NCI-H524 treated with DMSO at 0.1 percent for 48 hours (cell line): ENCODE measurements at regions not wholly inside any gene's neighbourhood (a gene's known extent, or its start where the extent isn't known, plus 50 kb on each side); places are given as distances from the start of the nearest gene placed in this dataset.
"Not testable (repeated sequence)": the region's sequence is repeated elsewhere in the genome, so short reads cannot be mapped to it uniquely, and the experiment has no call there.

Experiments used
- DNase-seq: peaks from one replicate; lab custom pipeline; 2025; lab: John Stamatoyannopoulos, UW

GRCh38 chr20:4434681-4435080, 185.6 kb upstream of the ADRA1D start:
- DNase-seq = no peak

DNA sequence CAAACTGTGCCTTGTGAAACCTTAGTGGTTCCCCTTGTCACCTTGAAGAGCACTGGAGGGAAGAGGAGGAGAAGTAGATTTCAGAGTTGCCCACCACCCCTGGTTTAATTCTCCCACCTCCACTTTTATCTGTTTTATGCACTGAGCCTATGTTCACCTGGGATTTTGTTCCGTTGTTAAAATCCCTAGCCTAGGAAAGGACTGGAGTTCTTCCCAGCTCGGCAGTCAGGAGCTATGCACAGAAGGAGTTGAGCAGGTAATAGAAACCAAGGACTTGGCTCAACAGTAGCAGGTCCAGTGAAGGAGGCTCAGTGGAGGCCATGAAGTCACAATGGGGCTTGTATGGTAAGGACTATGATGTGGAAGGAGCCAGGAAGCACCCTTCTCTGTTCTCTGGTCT, 182.4 kb upstream of the ADRA1D start:
- no peak for DNase-seq

DNA sequence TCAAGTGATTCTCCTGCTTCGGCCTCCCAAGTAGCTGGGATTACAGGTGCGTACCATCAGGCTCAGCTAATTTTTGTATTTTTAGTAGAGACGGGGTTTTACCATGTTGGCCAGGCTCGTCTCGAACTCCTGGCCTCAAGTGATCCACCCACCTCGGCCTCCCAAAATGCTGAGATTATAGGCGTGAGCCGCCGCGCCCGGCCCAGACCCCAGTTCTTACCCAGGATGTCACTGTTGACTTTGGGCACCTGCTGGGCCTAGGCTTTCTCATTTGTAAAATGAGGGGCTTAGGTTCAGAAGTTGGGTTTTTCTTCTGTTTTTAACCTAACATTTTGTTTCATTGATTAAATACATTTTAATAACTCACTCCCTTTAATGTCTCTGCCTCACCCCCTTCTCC, 181.7 kb upstream of the ADRA1D start:
- not testable (repeated sequence) for DNase-seq

DNA sequence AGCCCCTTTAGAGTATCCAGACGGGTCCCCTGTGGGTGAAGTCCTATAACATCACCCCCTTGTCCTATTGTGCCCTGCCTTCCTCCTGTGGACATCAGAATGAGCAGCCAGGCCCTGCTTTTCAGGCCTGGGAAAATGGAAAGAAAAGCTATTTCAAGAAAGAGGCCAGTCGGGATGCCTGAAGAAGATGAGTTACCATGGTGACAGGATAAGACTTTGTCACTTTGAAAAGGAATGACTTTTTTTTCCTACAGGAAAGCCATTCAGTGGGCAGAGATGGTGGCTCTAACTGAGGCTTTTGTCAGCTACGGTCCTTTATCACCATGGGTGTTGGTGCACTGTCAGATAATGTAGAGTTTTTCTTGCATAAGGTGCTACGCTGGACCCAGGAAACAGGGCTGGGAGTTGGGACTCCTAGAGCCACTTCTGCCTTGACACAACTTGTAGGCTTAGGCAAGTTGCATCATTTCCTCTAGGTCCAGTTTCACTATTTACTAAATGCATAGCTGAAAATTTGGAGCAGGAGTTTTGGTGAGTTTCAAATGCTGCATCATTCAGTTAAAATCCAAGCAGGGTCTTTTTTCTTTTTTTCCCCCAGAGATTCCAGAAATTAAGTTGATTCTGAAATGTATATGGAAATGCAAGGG, 179.0 kb upstream of the ADRA1D start:
- DNase-seq = no peak

DNA sequence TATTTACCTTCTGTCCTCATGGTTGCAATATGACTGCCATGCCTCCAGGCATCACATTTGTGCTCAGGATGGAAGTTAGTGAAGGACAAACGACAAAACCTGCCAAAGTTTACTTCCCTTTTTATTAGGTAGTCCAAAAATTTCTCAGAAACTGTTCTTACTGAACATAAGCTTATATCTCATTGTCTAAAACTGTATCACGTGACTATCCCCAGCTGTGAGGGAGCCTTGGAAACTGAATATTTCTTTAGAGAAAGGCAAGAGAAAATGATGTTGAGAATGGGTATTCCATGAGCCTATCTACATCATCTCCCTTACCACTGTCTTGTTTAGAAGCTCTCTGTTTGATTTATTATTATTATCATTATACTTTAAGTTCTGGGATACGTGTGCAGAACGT, 169.1 kb upstream of the ADRA1D start:
- DNase-seq = no peak

DNA sequence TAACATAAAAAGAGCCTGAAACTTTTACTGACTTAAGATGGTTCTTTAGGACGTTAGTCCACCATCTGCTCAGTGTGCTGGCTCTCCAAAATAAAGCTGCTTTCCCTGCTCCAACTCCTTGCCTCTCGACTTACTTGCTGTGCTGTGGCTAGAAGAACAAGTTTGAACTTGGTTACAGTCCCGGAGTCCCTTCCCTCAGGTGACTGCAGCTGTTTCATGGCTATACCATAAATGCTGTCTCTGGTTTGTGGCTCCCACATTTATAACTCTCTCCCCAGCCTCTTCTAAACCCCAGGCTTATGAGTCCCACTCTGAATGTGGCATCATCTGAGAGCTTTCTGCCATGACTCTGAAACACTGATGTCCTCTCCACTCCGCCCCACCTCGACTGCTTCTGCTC, 166.2 kb upstream of the ADRA1D start:
- no peak for DNase-seq

DNA sequence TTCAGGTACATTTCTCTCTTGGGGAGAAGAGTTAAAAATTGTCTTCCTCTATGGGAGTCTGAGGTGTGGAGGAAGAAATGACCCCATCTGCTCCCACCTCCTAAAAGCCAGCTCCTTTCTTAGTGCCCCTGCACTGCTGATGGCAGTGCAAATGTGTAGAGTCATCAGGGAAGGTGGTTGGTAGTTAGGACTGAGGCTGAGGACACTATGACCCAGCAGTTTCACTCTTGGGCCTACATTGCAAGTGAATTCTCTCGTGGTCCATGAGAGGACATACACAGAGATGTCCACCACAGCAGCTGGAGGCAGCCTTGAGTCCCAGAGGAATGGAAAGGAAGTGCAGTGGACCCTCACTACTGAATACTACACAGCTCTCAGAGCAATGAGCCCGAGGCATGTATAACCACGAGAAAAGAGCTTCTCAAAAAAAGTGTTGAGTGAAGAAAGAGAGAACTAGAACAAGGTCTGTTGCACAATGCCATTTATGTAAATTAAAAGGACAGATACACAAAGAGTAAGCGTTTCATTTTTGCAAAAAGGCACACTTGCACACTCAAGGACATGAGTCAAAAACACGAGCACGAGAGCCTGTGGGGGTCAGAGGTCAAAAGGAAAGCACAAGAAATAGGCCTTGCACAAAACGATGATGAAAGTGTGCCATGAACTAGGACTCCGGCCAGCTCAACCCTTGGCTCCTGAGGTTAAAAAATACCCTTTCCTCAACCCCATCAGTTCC, 164.4 kb upstream of the ADRA1D start:
- no peak for DNase-seq

- no peak for DNase-seq
Measured at GRCh38 chr20:4412216-4412615, 163.1 kb upstream of the ADRA1D start.

GRCh38 chr20:4411744-4412143, 162.7 kb upstream of the ADRA1D start:
- DNase-seq = no peak

- no peak for DNase-seq
Measured at GRCh38 chr20:4406627-4407026, 157.5 kb upstream of the ADRA1D start.

DNA sequence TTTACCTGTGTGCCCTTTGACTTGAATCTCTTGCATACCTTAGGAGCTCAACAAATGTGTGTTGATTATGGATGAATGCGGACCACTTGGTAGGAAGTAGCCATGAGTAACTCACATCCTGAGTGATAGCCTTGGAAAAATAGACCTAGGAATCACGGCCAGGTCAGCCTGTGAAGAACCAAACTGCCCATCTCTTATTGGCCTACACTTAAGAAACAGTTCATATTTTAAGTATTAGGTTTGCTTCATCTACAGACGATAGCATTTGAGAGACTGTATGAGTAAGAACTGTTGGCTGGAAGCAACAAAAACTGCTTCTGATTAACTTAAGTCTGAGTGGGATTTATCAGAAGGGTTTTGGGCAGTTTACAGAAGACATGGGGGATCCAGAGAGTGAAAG, 152.5 kb upstream of the ADRA1D start:
- DNase-seq = no peak

- no peak for DNase-seq
Measured at GRCh38 chr20:4384961-4385360, 135.9 kb upstream of the ADRA1D start.

- DNase-seq = no peak
Measured at GRCh38 chr20:4383961-4384360, 134.9 kb upstream of the ADRA1D start.

- DNase-seq = no peak
Measured at GRCh38 chr20:4375881-4376280, 126.8 kb upstream of the ADRA1D start.

DNA sequence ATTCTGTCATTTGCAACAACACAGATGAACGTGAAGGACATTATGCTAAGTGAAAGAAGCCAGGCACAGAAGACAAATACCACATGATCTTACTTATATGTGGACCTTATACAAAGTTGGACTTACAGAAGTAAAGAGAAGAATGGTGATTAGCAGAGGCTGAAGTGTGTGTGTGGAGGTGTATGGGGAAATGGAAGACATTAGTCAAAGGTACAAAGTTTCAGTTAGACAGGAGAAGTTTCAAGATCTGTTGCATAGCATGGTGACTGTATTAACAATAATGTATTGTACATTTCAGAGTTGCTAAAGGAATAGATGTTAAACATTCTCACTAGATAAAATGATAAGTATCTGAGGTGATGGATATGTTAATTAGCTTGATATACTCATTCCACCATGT, 124.4 kb upstream of the ADRA1D start:
- no peak for DNase-seq

DNA sequence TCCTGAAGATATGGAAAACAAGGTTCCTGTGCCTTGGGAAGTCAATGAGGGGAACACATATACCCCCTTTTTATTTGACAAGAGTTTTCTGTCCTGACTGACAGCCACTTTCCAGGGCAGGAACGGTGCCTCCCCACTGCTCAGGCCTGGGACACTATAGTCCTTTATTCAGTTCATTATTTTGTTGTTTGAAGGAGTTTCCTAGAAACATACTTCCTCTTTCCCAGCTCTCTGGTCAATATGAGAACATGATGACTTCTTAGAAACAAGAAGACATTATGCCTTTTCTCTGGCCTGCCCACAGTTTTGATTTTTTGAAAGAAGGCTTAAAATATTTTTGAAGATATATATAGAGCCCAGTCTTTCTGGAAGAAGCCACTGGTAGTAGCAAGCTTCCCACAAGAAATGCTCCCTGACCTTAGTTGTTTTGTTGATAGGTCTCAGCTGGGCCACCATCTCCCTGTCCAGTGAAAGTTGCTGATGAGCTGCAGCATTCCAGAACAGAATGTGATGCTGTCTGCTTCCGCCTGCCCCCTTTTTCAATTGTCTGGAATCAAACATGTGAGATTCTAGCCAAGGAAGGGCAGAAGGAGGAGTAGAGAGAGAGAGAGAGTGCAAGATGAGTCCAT, 122.7 kb upstream of the ADRA1D start:
- no peak for DNase-seq

DNA sequence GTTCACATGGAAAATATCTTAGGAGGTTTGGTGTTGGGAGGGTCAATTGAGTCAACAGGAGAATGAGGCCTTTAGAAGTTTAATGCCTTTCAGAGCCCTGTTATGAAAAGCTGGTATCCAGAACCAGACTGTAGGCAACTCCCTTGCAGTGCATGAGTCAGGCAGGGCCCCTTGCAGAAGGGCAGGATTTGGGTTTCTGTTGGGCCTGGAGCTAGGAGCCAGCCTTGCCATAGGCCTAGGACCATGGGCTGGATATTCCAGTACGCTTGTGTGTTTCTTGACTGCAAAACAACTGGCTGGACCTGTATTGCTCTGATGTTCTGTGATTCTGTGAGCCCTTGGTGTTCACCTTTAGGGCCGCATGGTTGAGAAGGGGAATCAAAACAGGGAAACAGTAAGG, 121.8 kb upstream of the ADRA1D start:
- DNase-seq = no peak

DNA sequence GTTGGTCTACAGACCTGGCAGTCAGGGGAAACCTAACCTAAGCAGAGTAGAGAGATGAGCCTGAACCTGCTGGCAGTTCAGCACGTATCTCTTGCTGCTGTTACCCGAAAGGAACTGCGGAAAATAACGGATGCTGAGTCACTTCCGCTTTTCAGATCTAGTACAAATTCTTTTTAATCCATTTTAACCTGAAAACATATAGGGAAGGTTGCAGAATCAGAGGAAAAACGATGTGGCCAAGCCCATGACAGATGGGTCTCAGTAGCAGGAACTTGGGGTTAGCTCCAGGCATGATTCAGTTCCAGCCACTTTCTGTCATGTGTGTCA, 120.7 kb upstream of the ADRA1D start:
- DNase-seq = no peak

GRCh38 chr20:4369119-4369797, 120.2 kb upstream of the ADRA1D start:
- DNase-seq = no peak

- no peak for DNase-seq
Measured at GRCh38 chr20:4366076-4366475, 117.0 kb upstream of the ADRA1D start.

GRCh38 chr20:4358552-4358951, 109.5 kb upstream of the ADRA1D start:
- no peak for DNase-seq

GRCh38 chr20:4352348-4352747, 103.3 kb upstream of the ADRA1D start:
- no peak for DNase-seq

DNA sequence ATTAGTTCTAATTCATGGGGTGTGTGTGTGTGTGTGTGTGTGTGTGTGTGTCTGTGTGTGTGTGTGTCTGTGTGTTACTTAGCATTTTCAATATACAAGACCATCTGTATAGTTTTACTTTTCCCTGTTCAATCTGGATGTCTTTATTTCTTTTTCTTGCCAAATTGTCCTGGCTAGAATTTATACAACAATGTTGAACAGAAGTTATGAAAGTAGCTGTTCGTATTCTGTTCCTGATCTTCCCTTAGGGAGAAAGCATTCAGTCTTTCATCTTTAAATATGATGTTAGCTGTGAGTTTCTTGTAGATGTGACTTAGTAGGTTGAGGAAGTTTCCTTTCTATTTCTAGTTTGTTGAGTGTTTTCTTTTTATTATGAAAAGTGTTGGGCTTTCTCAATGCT, 101.0 kb upstream of the ADRA1D start:
- DNase-seq = no peak
